NOMO-1 treated with dmso at 0.1 percent for 144 hours (cell line): ENCODE measurements at regions not wholly inside any gene's neighbourhood (a gene's known extent, or its start where the extent isn't known, plus 50 kb on each side); places are given as distances from the start of the nearest gene placed in this dataset.

Experiments
- DNase-seq: peaks from one replicate; lab custom pipeline; 2025; ENCODE audit not compliant: unreplicated experiment; lab: John Stamatoyannopoulos, UW

- DNase-seq, result no peak
Measured at GRCh38 chr13:85406269-85406975, 392.8 kb downstream of the SLITRK6 start.

GRCh38 chr13:85405316-85405897 is 393.8 kb downstream of the SLITRK6 start:
- no peak for DNase-seq

GRCh38 chr13:85386424-85386823 is 412.8 kb downstream of the SLITRK6 start:
- no peak for DNase-seq

GRCh38 chr13:85383291-85383690 is 415.9 kb downstream of the SLITRK6 start:
- no peak for DNase-seq

GRCh38 chr13:85381082-85381481 is 418.1 kb downstream of the SLITRK6 start:
- no peak for DNase-seq

- DNase-seq, result no peak
Measured at GRCh38 chr13:85379991-85380390, 419.2 kb downstream of the SLITRK6 start.

GRCh38 chr13:85379433-85379832 is 419.8 kb downstream of the SLITRK6 start:
- no peak for DNase-seq

GRCh38 chr13:85377783-85378182 is 421.4 kb downstream of the SLITRK6 start:
- DNase-seq, result no peak

- no peak for DNase-seq
Measured at GRCh38 chr13:85373322-85373721, 425.9 kb downstream of the SLITRK6 start.

GRCh38 chr13:85371254-85371653 is 428.0 kb downstream of the SLITRK6 start:
- DNase-seq, result no peak

GRCh38 chr13:85368686-85369085 is 430.5 kb downstream of the SLITRK6 start:
- no peak for DNase-seq

- no peak for DNase-seq
Measured at GRCh38 chr13:85367887-85368286, 431.3 kb downstream of the SLITRK6 start.

- DNase-seq, result no peak
Measured at GRCh38 chr13:85366759-85367417, 432.3 kb downstream of the SLITRK6 start.

GRCh38 chr13:85363504-85363903 is 435.7 kb downstream of the SLITRK6 start:
- DNase-seq, result no peak

- DNase-seq, result no peak
Measured at GRCh38 chr13:85362980-85363379, 436.2 kb downstream of the SLITRK6 start.

GRCh38 chr13:85347251-85347650 is 452.0 kb downstream of the SLITRK6 start:
- DNase-seq, result no peak

- DNase-seq, result no peak
Measured at GRCh38 chr13:85334187-85334586, 465.0 kb downstream of the SLITRK6 start.

- DNase-seq, result no peak
Measured at GRCh38 chr13:85333506-85334020, 465.7 kb downstream of the SLITRK6 start.

- no peak for DNase-seq
Measured at GRCh38 chr13:85332615-85333014, 466.6 kb downstream of the SLITRK6 start.

GRCh38 chr13:85321734-85322133 is 477.5 kb downstream of the SLITRK6 start:
- DNase-seq, result no peak

- no peak for DNase-seq
Measured at GRCh38 chr13:85317781-85318180, 481.4 kb downstream of the SLITRK6 start.

GRCh38 chr13:85316506-85317025 is 482.7 kb downstream of the SLITRK6 start:
- DNase-seq, result no peak
